ENCODE measurements at regions not wholly inside any gene's neighbourhood (a gene's known extent, or its start where the extent isn't known, plus 50 kb on each side); places are given as distances from the start of the nearest gene placed in this dataset.
A peak's percentile ranks its signal among the peaks of the same experiment; 100 is the strongest.

GRCh38 chr4:164550989-164551712 lies 202.8 kb upstream of the SMIM31 start:
- Histone ChIP-seq H3K4me3 (ENCODE audit: low read length) (no peak overlapping the region), H3K36me3 (ENCODE audit: control insufficient read depth, insufficient read depth, low read length) (no peaks in the 10 kb centered on the region), H3K9ac (ENCODE audit: extremely low read depth, low read length, poor library complexity, severe bottlenecking) (no peak overlapping the region), H3K27me3 (ENCODE audit: control insufficient read depth, insufficient read depth, low read length, poor library complexity, severe bottlenecking) (no peaks in the 10 kb centered on the region), H3K4me1 (ENCODE audit: control insufficient read depth, insufficient read depth, low read length) (no peaks in the 10 kb centered on the region), H3K9me3 (ENCODE audit: control insufficient read depth, low read length) (peaks cover 10% of the 10 kb centered on the region), H3K27ac (ENCODE audit: low read depth, low read length) (no peak overlapping the region)
- 78 to 90% methylated on average over 4 to 5 of the region's 5 CpGs for WGBS, 2 experiments (ENCODE audit: insufficient coverage in 1 of 2, insufficient read length in 1 of 2)
- H3K9me3 Mint-ChIP-seq = peaks cover 7% of the 10 kb centered on the region
- H3K4me1 Mint-ChIP-seq = peaks cover 2% of the 10 kb centered on the region
- no peaks in the 10 kb centered on the region for H3K27me3 Mint-ChIP-seq (ENCODE audit: insufficient read depth)
- TF ChIP-seq, protein P1, sequence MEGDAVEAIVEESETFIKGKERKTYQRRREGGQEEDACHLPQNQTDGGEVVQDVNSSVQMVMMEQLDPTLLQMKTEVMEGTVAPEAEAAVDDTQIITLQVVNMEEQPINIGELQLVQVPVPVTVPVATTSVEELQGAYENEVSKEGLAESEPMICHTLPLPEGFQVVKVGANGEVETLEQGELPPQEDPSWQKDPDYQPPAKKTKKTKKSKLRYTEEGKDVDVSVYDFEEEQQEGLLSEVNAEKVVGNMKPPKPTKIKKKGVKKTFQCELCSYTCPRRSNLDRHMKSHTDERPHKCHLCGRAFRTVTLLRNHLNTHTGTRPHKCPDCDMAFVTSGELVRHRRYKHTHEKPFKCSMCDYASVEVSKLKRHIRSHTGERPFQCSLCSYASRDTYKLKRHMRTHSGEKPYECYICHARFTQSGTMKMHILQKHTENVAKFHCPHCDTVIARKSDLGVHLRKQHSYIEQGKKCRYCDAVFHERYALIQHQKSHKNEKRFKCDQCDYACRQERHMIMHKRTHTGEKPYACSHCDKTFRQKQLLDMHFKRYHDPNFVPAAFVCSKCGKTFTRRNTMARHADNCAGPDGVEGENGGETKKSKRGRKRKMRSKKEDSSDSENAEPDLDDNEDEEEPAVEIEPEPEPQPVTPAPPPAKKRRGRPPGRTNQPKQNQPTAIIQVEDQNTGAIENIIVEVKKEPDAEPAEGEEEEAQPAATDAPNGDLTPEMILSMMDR (conservative IDR thresholded peaks at IDR 0.05) = no peak
- H3K36me3 Mint-ChIP-seq (ENCODE audit: low read depth) = no peaks in the 10 kb centered on the region
- DNase-seq = no peak
- no peak overlapping the region for H3K4me3 Mint-ChIP-seq
- H3K27ac Mint-ChIP-seq = no peak overlapping the region

DNA sequence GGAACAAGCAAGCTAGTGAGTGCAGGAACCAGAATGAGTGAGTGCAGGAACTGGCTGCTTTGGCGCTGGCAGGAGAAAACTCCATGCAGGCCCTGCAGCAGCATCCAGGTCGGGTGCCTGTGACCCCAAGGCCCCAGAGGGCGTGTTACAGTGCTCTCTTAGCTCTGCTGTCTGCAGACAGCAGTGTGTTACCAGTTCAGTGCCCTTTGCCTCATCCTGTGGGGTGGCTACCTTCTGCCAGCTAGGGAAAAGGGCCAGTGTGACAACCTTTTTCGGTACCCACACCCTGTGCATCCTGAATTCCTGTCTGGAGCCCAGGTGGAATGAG lies 202.3 kb upstream of the SMIM31 start:
- H3K4me3 ChIP-seq (ENCODE audit: low read length) = no peak overlapping the region
- Mint-ChIP-seq H3K9me3 (peaks cover 7% of the 10 kb centered on the region), H3K27ac (no peak overlapping the region), H3K27me3 (ENCODE audit: insufficient read depth) (no peaks in the 10 kb centered on the region), H3K4me3 (no peak overlapping the region), H3K4me1 (peaks cover 2% of the 10 kb centered on the region), H3K36me3 (ENCODE audit: low read depth) (no peaks in the 10 kb centered on the region)
- H3K27me3 ChIP-seq (ENCODE audit: control insufficient read depth, insufficient read depth, low read length, poor library complexity, severe bottlenecking) = no peaks in the 10 kb centered on the region
- no peak overlapping the region for H3K9ac ChIP-seq (ENCODE audit: extremely low read depth, low read length, poor library complexity, severe bottlenecking)
- peaks cover 10% of the 10 kb centered on the region for H3K9me3 ChIP-seq (ENCODE audit: control insufficient read depth, low read length)
- TF ChIP-seq, protein P1 (conservative IDR thresholded peaks at IDR 0.05) = no peak
- no peak for DNase-seq
- H3K4me1 ChIP-seq (ENCODE audit: control insufficient read depth, insufficient read depth, low read length) = no peaks in the 10 kb centered on the region
- WGBS, 2 experiments (ENCODE audit: insufficient coverage in 1 of 2, insufficient read length in 1 of 2) = 86 to 92% methylated on average over 4 of the region's 4 CpGs
- no peaks in the 10 kb centered on the region for H3K36me3 ChIP-seq (ENCODE audit: control insufficient read depth, insufficient read depth, low read length)
- no peak overlapping the region for H3K27ac ChIP-seq (ENCODE audit: low read depth, low read length)

DNA sequence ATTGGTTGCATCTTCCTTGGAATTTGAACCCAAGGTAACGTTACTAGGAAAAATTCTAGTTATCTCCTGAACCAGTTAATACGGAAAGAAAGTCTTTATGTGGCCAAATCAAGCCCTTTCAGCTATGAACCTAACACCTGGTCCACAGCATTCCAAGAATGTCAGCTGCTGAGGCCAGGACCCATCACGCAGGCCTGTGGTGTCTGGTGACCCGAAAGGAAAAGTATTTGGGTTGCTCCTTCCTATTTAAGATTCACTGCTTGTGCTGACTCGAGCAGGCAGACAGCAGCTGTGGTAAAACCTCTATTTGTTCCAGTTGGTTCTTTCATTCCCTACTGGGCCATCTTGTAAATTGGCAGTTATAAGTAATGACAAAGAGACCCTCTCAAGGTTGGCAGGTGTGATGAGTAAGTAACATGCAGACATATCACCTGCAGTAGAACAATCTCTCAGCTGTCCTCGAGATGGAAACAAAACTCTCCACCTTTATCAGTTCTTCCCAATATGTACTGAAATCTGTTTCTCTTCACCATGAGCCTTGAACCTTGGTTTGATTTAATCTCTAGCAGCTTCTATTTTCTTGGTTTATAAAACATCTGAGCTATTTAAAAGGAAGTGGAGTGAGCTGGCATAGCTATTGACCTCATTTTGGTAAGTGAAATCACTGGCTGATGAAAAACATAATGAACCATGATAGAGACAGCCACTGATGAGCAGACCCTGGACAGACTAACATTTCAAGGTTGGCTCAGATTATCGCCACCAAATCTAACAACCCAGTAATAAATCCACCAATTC lies 182.1 kb upstream of the SMIM31 start:
- no peaks in the 10 kb centered on the region for H3K36me3 ChIP-seq (ENCODE audit: control insufficient read depth, insufficient read depth, low read length)
- no peaks in the 10 kb centered on the region for H3K27me3 Mint-ChIP-seq (ENCODE audit: insufficient read depth)

More for the DNA sequence above, 182.1 kb upstream of the SMIM31 start:
- TF ChIP-seq, protein P1 (conservative IDR thresholded peaks at IDR 0.05) = no peak
- Mint-ChIP-seq H3K9me3 (peaks cover 8% of the 10 kb centered on the region), H3K4me3 (no peak overlapping the region), H3K36me3 (ENCODE audit: low read depth) (no peaks in the 10 kb centered on the region), H3K27ac (no peak overlapping the region), H3K4me1 (no peaks in the 10 kb centered on the region)
- DNase-seq = peak; percentile 56
- Histone ChIP-seq H3K4me1 (ENCODE audit: control insufficient read depth, insufficient read depth, low read length) (no peaks in the 10 kb centered on the region), H3K9ac (ENCODE audit: extremely low read depth, low read length, poor library complexity, severe bottlenecking) (no peak overlapping the region), H3K4me3 (ENCODE audit: low read length) (no peak overlapping the region), H3K27ac (ENCODE audit: low read depth, low read length) (no peak overlapping the region), H3K27me3 (ENCODE audit: control insufficient read depth, insufficient read depth, low read length, poor library complexity, severe bottlenecking) (no peaks in the 10 kb centered on the region), H3K9me3 (ENCODE audit: control insufficient read depth, low read length) (no peaks in the 10 kb centered on the region)
- 80 to 84% methylated on average over 4 to 7 of the region's 7 CpGs for WGBS, 2 experiments (ENCODE audit: insufficient coverage in 1 of 2, insufficient read length in 1 of 2)
